ENCODE measurements at regions not wholly inside any gene's neighbourhood (a gene's known extent, or its start where the extent isn't known, plus 50 kb on each side); places are given as distances from the start of the nearest gene placed in this dataset.

DNA sequence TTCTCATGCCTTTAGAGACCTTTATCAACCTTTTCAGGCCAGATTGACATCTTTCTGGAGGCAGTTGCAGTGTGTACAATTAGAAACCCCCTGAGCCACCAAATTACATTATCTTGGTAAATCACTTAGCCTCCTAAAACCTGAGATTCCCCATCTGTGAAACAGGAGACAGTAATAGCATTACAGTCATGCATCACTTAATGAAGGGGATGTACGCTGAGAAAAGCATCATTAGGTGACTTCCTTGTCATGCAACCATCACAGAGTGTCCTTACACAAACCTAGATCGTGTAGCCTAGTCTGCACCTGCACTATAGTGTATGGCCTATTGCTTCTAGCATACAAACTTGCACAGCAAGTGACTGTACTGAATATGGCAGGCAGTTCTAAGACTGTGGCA is 400.8 kb upstream of the CNTN3 start:
- no peak overlapping the region for H3K27ac Mint-ChIP-seq
- TF ChIP-seq SP1 (CRISPR knock-in tag; conservative IDR thresholded peaks at IDR 0.05) (no peak), ZNF121 (CRISPR knock-in tag; IDR thresholded peaks at IDR 0.05) (no peak), IRF2 (CRISPR knock-in tag; IDR thresholded peaks at IDR 0.05; ENCODE audit: borderline replicate concordance, low read depth) (no peak), ZNF671 (CRISPR knock-in tag; IDR thresholded peaks at IDR 0.05) (no peak), ESRRA (CRISPR knock-in tag; IDR thresholded peaks at IDR 0.05; ENCODE audit: borderline replicate concordance) (no peak), NFYB (CRISPR knock-in tag; conservative IDR thresholded peaks at IDR 0.05; ENCODE audit: low read depth) (no peak), FOXP1 (CRISPR knock-in tag; IDR thresholded peaks at IDR 0.05; ENCODE audit: borderline replicate concordance) (no peak), CREM (CRISPR knock-in tag; IDR thresholded peaks at IDR 0.05) (no peak), ZNF396 (CRISPR knock-in tag; IDR thresholded peaks at IDR 0.05; ENCODE audit: borderline replicate concordance) (no peak), SOX15 (CRISPR knock-in tag; IDR thresholded peaks at IDR 0.05) (no peak), TEAD1 (CRISPR knock-in tag; IDR thresholded peaks at IDR 0.05) (no peak)
- TF ChIP-seq, protein P1, sequence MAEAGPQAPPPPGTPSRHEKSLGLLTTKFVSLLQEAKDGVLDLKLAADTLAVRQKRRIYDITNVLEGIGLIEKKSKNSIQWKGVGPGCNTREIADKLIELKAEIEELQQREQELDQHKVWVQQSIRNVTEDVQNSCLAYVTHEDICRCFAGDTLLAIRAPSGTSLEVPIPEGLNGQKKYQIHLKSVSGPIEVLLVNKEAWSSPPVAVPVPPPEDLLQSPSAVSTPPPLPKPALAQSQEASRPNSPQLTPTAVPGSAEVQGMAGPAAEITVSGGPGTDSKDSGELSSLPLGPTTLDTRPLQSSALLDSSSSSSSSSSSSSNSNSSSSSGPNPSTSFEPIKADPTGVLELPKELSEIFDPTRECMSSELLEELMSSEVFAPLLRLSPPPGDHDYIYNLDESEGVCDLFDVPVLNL (CRISPR knock-in tag; IDR thresholded peaks at IDR 0.05; ENCODE audit: borderline replicate concordance, low read depth) = no peak
- TF ChIP-seq, protein P2, sequence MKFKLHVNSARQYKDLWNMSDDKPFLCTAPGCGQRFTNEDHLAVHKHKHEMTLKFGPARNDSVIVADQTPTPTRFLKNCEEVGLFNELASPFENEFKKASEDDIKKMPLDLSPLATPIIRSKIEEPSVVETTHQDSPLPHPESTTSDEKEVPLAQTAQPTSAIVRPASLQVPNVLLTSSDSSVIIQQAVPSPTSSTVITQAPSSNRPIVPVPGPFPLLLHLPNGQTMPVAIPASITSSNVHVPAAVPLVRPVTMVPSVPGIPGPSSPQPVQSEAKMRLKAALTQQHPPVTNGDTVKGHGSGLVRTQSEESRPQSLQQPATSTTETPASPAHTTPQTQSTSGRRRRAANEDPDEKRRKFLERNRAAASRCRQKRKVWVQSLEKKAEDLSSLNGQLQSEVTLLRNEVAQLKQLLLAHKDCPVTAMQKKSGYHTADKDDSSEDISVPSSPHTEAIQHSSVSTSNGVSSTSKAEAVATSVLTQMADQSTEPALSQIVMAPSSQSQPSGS (CRISPR knock-in tag; IDR thresholded peaks at IDR 0.05; ENCODE audit: borderline replicate concordance, low read depth) = no peak
- TF ChIP-seq, protein P3, sequence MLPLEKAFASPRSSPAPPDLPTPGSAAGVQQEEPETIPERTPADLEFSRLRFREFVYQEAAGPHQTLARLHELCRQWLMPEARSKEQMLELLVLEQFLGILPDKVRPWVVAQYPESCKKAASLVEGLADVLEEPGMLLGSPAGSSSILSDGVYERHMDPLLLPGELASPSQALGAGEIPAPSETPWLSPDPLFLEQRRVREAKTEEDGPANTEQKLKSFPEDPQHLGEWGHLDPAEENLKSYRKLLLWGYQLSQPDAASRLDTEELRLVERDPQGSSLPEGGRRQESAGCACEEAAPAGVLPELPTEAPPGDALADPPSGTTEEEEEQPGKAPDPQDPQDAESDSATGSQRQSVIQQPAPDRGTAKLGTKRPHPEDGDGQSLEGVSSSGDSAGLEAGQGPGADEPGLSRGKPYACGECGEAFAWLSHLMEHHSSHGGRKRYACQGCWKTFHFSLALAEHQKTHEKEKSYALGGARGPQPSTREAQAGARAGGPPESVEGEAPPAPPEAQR (CRISPR knock-in tag; IDR thresholded peaks at IDR 0.05) = no peak
- TF ChIP-seq, protein P4, sequence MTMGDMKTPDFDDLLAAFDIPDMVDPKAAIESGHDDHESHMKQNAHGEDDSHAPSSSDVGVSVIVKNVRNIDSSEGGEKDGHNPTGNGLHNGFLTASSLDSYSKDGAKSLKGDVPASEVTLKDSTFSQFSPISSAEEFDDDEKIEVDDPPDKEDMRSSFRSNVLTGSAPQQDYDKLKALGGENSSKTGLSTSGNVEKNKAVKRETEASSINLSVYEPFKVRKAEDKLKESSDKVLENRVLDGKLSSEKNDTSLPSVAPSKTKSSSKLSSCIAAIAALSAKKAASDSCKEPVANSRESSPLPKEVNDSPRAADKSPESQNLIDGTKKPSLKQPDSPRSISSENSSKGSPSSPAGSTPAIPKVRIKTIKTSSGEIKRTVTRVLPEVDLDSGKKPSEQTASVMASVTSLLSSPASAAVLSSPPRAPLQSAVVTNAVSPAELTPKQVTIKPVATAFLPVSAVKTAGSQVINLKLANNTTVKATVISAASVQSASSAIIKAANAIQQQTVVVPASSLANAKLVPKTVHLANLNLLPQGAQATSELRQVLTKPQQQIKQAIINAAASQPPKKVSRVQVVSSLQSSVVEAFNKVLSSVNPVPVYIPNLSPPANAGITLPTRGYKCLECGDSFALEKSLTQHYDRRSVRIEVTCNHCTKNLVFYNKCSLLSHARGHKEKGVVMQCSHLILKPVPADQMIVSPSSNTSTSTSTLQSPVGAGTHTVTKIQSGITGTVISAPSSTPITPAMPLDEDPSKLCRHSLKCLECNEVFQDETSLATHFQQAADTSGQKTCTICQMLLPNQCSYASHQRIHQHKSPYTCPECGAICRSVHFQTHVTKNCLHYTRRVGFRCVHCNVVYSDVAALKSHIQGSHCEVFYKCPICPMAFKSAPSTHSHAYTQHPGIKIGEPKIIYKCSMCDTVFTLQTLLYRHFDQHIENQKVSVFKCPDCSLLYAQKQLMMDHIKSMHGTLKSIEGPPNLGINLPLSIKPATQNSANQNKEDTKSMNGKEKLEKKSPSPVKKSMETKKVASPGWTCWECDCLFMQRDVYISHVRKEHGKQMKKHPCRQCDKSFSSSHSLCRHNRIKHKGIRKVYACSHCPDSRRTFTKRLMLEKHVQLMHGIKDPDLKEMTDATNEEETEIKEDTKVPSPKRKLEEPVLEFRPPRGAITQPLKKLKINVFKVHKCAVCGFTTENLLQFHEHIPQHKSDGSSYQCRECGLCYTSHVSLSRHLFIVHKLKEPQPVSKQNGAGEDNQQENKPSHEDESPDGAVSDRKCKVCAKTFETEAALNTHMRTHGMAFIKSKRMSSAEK (CRISPR knock-in tag; IDR thresholded peaks at IDR 0.05; ENCODE audit: borderline replicate concordance) = no peak
- no peaks in the 10 kb centered on the region for H3K36me3 Mint-ChIP-seq
- DNase-seq (ENCODE audit: low spot score) (no peak), ATAC-seq (no peak)
- ChIA-PET CTCF (no interaction called here), POLR2A (no interaction called here)
- peaks cover 2% of the 10 kb centered on the region for H3K9me3 Mint-ChIP-seq
- no peak overlapping the region for H3K4me3 Mint-ChIP-seq
- H3K4me1 Mint-ChIP-seq = no peaks in the 10 kb centered on the region
- H3K27me3 Mint-ChIP-seq (ENCODE audit: low read depth) = no peaks in the 10 kb centered on the region

DNA sequence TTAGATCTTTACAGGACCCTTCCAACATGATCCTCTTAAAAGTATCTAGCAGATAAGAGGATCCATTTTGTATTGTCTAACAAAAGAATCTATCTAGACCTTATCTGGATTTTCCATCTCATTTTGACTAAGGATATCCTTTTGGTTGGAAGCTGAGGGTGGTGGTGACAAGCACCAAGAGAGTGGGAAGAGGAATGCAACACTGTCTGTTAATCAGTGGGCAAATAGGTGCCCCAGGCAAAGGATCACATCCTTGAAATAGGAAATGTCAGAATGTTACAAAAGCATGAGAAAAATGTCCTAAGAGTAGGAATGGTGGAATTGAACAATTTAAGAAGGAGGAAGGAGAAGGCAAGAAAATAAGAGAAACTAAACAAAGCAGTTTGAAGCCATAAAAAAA is 420.7 kb upstream of the CNTN3 start:
- no peak overlapping the region for H3K4me3 Mint-ChIP-seq
- no peaks in the 10 kb centered on the region for H3K4me1 Mint-ChIP-seq
- TF ChIP-seq, protein P5, sequence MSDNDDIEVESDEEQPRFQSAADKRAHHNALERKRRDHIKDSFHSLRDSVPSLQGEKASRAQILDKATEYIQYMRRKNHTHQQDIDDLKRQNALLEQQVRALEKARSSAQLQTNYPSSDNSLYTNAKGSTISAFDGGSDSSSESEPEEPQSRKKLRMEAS (CRISPR knock-in tag; IDR thresholded peaks at IDR 0.05) = no peak
- TF ChIP-seq SP1 (CRISPR knock-in tag; conservative IDR thresholded peaks at IDR 0.05) (no peak), TP53 (CRISPR knock-in tag; IDR thresholded peaks at IDR 0.05) (no peak), ZNF423 (CRISPR knock-in tag; IDR thresholded peaks at IDR 0.05) (no peak), TCF7 (CRISPR knock-in tag; IDR thresholded peaks at IDR 0.05; ENCODE audit: low read depth) (no peak), FOXP1 (CRISPR knock-in tag; IDR thresholded peaks at IDR 0.05; ENCODE audit: borderline replicate concordance) (no peak)
- TF ChIP-seq, protein P6, sequence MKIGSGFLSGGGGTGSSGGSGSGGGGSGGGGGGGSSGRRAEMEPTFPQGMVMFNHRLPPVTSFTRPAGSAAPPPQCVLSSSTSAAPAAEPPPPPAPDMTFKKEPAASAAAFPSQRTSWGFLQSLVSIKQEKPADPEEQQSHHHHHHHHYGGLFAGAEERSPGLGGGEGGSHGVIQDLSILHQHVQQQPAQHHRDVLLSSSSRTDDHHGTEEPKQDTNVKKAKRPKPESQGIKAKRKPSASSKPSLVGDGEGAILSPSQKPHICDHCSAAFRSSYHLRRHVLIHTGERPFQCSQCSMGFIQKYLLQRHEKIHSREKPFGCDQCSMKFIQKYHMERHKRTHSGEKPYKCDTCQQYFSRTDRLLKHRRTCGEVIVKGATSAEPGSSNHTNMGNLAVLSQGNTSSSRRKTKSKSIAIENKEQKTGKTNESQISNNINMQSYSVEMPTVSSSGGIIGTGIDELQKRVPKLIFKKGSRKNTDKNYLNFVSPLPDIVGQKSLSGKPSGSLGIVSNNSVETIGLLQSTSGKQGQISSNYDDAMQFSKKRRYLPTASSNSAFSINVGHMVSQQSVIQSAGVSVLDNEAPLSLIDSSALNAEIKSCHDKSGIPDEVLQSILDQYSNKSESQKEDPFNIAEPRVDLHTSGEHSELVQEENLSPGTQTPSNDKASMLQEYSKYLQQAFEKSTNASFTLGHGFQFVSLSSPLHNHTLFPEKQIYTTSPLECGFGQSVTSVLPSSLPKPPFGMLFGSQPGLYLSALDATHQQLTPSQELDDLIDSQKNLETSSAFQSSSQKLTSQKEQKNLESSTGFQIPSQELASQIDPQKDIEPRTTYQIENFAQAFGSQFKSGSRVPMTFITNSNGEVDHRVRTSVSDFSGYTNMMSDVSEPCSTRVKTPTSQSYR (CRISPR knock-in tag; IDR thresholded peaks at IDR 0.05) = no peak
- TF ChIP-seq, protein P7, sequence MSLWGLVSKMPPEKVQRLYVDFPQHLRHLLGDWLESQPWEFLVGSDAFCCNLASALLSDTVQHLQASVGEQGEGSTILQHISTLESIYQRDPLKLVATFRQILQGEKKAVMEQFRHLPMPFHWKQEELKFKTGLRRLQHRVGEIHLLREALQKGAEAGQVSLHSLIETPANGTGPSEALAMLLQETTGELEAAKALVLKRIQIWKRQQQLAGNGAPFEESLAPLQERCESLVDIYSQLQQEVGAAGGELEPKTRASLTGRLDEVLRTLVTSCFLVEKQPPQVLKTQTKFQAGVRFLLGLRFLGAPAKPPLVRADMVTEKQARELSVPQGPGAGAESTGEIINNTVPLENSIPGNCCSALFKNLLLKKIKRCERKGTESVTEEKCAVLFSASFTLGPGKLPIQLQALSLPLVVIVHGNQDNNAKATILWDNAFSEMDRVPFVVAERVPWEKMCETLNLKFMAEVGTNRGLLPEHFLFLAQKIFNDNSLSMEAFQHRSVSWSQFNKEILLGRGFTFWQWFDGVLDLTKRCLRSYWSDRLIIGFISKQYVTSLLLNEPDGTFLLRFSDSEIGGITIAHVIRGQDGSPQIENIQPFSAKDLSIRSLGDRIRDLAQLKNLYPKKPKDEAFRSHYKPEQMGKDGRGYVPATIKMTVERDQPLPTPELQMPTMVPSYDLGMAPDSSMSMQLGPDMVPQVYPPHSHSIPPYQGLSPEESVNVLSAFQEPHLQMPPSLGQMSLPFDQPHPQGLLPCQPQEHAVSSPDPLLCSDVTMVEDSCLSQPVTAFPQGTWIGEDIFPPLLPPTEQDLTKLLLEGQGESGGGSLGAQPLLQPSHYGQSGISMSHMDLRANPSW (CRISPR knock-in tag; conservative IDR thresholded peaks at IDR 0.05; ENCODE audit: low read depth) = no peak
- no peak for ATAC-seq
- no peak for DNase-seq (ENCODE audit: low spot score)
- no peaks in the 10 kb centered on the region for H3K9me3 Mint-ChIP-seq
- POLR2A ChIA-PET = no interaction called here
- H3K27me3 Mint-ChIP-seq (ENCODE audit: low read depth) = no peaks in the 10 kb centered on the region
- H3K27ac Mint-ChIP-seq = no peak overlapping the region
- CTCF ChIA-PET = no interaction called here
- no peaks in the 10 kb centered on the region for H3K36me3 Mint-ChIP-seq

All from WTC11 (cell line).